ENCODE measurements at regions not wholly inside any gene's neighbourhood (a gene's known extent, or its start where the extent isn't known, plus 50 kb on each side); places are given as distances from the start of the nearest gene placed in this dataset.

- H3K27ac ChIP-seq (ENCODE audit: control insufficient read depth, insufficient read depth), result no peak overlapping the region
- CTCF ChIA-PET, result interaction anchor here (1.0 kb wide), 1 partner anchor 57 kb away, joined by 3 read pairs; no protein-coding TSS in a partner anchor
- FAIRE-seq (no peak), ATAC-seq (no peak), DNase-seq (ENCODE audit: low read depth, low spot score) (no peak)
- H3K79me2 ChIP-seq (ENCODE audit: control insufficient read depth, insufficient read depth, low read length), result no peaks in the 10 kb centered on the region
- no peaks in the 10 kb centered on the region for H4K20me1 ChIP-seq (ENCODE audit: control insufficient read depth, insufficient read depth)
- H3K4me2 ChIP-seq (ENCODE audit: control insufficient read depth, insufficient read depth), result no peak overlapping the region
- H3K9me3 ChIP-seq (replicated peaks; ENCODE audit: control insufficient read depth, insufficient read depth, low read length), result no peaks in the 10 kb centered on the region
- H3K4me1 ChIP-seq (ENCODE audit: control insufficient read depth, insufficient read depth, low read length), result no peaks in the 10 kb centered on the region
- POLR2A ChIA-PET, result no interaction called here
- no peaks in the 10 kb centered on the region for H3K27me3 ChIP-seq (replicated peaks in 1 of 2; ENCODE audit: control insufficient read depth in 2 of 2, insufficient read depth in 2 of 2, low read length in 1 of 2)
- in situ Hi-C loops (cut with MboI) (no loop called here), intact Hi-C loops (cut with micrococcal nuclease; ENCODE audit: unreplicated experiment) (no loop called here)
- no peak overlapping the region for H2AFZ ChIP-seq (ENCODE audit: control insufficient read depth, low read depth, low read length)
- RAD21 ChIA-PET (ENCODE audit: unreplicated experiment), result no interaction called here
- no peak overlapping the region for H3K9ac ChIP-seq (ENCODE audit: control insufficient read depth, insufficient read depth, low read length)
- no TSS peak for BruUV-seq (replicated peaks)
- SMC1A ChIA-PET (ENCODE audit: uncharacterized antibody, unreplicated experiment), result no interaction called here
- no peak overlapping the region for H3K4me3 ChIP-seq
- H3K36me3 ChIP-seq (ENCODE audit: control insufficient read depth in 2 of 2, insufficient read depth in 2 of 2, low read length in 1 of 2), result no peaks in the 10 kb centered on the region
- 15% methylated on average over 4 of the region's 4 CpGs for WGBS (ENCODE audit: insufficient coverage, insufficient replicate concordance, low lambda C conversion rate, missing lambda C conversion rate)
- TF ChIP-seq NFYB (IDR thresholded peaks at IDR 0.05; ENCODE audit: insufficient read depth, low read depth, low read length) (no peak), ZZZ3 (IDR thresholded peaks at IDR 0.05; ENCODE audit: control insufficient read depth, insufficient read length, low read depth) (no peak), CREB1 (IDR thresholded peaks at IDR 0.05; ENCODE audit: low read depth) (no peak), PML (IDR thresholded peaks at IDR 0.05; ENCODE audit: low read length) (no peak), ZBED1 (IDR thresholded peaks at IDR 0.05; ENCODE audit: borderline replicate concordance) (no peak), NRF1 (conservative IDR thresholded peaks at IDR 0.05; ENCODE audit: low read depth, low read length) (no peak), IRF5 (IDR thresholded peaks at IDR 0.05; ENCODE audit: borderline replicate concordance) (no peak), TCF7 (IDR thresholded peaks at IDR 0.05; ENCODE audit: borderline replicate concordance) (no peak), E2F8 (IDR thresholded peaks at IDR 0.05; ENCODE audit: low read depth, partially characterized antibody) (no peak), REST (IDR thresholded peaks at IDR 0.05; ENCODE audit: low read depth, low read length) (no peak), SIX5 (IDR thresholded peaks at IDR 0.05; ENCODE audit: low read depth, low read length, severe bottlenecking) (no peak), CHD1 (IDR thresholded peaks at IDR 0.05; ENCODE audit: low read depth, low read length) (no peak), PBX3 (IDR thresholded peaks at IDR 0.05; ENCODE audit: insufficient replicate concordance, low read depth, low read length) (no peak), EP300 (IDR thresholded peaks at IDR 0.05; ENCODE audit: borderline replicate concordance in 1 of 2, control insufficient read depth in 1 of 2, low read depth in 2 of 2, low read length in 2 of 2) (no peak), IRF3 (IDR thresholded peaks at IDR 0.05) (no peak)
Measured at GRCh38 chr20:22795871-22796270, 211.5 kb upstream of the FOXA2 start.

Measured in GM12878 (cell line).